ENCODE measurements at regions not wholly inside any gene's neighbourhood (a gene's known extent, or its start where the extent isn't known, plus 50 kb on each side); places are given as distances from the start of the nearest gene placed in this dataset.

DNA sequence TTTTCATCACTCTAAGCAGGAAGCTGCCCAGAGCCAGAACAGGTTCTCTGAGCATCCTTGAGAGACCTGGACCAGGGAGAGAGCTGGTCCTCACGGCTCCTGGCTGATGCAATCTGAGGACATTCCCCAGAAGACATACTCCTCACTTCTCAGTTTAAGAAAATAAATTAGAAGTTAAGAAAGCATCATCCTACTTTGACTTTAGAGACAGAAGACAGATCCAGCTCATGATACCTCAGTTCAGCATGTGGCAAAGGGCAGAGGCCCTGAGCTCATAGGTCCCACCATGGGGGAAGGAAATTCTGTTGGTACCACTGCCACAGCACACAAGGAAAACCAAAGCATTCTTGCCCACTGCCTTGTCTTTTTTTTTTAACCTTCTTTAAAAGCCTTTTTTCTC, 378.1 kb upstream of the JARID2 start:
- Mint-ChIP-seq H3K27ac (no peak overlapping the region), H3K4me1 (peaks cover 8% of the 10 kb centered on the region), H3K4me3 (no peak overlapping the region), H3K27me3 (ENCODE audit: low read depth) (peaks cover 33% of the 10 kb centered on the region), H3K9me3 (no peaks in the 10 kb centered on the region), H3K36me3 (no peaks in the 10 kb centered on the region)
- DNase-seq (ENCODE audit: low spot score in 2 of 2, unreplicated experiment in 2 of 2): no peak
- TF ChIP-seq, protein P1, sequence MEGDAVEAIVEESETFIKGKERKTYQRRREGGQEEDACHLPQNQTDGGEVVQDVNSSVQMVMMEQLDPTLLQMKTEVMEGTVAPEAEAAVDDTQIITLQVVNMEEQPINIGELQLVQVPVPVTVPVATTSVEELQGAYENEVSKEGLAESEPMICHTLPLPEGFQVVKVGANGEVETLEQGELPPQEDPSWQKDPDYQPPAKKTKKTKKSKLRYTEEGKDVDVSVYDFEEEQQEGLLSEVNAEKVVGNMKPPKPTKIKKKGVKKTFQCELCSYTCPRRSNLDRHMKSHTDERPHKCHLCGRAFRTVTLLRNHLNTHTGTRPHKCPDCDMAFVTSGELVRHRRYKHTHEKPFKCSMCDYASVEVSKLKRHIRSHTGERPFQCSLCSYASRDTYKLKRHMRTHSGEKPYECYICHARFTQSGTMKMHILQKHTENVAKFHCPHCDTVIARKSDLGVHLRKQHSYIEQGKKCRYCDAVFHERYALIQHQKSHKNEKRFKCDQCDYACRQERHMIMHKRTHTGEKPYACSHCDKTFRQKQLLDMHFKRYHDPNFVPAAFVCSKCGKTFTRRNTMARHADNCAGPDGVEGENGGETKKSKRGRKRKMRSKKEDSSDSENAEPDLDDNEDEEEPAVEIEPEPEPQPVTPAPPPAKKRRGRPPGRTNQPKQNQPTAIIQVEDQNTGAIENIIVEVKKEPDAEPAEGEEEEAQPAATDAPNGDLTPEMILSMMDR (IDR thresholded peaks at IDR 0.05; ENCODE audit: unreplicated experiment): no peak

DNA sequence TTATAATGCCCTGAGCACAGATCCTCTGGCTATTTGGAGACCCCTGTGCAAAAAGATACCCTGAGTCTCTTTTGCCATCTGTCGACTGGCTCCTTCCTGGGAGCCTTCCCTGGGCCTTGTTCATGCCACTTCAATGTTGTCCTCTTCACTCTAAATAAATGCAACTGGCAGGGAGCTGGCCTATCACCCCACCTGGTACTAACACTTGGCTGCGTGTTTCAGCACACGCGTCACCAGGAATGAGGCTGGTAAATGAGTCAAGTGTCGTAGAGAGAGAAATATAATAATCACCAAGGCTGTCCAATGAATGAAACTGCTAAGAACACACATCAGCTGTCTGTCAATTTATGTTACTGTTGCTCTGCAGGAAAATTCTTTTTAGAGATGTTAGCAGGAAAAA, 374.6 kb upstream of the JARID2 start:
- Mint-ChIP-seq H3K36me3 (no peaks in the 10 kb centered on the region), H3K4me1 (no peaks in the 10 kb centered on the region), H3K9me3 (no peaks in the 10 kb centered on the region), H3K27ac (no peak overlapping the region), H3K27me3 (ENCODE audit: low read depth) (peaks cover 22% of the 10 kb centered on the region), H3K4me3 (no peak overlapping the region)
- DNase-seq (ENCODE audit: low spot score in 2 of 2, unreplicated experiment in 2 of 2): no peak
- TF ChIP-seq, protein P1 (IDR thresholded peaks at IDR 0.05; ENCODE audit: unreplicated experiment): no peak

DNA sequence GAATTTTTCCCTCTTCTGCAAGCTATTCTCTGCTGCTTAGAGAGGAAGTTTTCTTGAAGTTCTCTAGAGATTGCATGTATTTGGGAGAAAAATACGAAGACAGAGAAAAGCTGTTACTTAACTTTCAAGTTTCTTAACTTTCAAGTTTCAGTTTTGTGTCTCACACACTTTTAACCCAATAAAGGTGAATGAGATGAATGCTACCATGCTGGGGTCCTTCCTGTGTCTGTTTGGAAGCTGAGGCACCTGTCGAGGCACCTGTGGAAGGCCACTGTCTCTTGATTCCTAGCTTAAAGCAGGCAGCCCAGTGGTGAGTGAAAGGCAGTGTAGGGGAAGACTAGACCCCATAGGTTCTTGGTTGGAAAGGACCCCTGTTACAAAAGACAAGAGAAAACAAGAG, 372.8 kb upstream of the JARID2 start:
- Mint-ChIP-seq H3K27me3 (ENCODE audit: low read depth) (peaks cover 16% of the 10 kb centered on the region), H3K9me3 (no peaks in the 10 kb centered on the region), H3K4me3 (no peak overlapping the region), H3K27ac (no peak overlapping the region), H3K4me1 (peaks cover 1% of the 10 kb centered on the region), H3K36me3 (no peaks in the 10 kb centered on the region)
- no peak for DNase-seq (ENCODE audit: low spot score in 2 of 2, unreplicated experiment in 2 of 2)
- TF ChIP-seq, protein P1 (IDR thresholded peaks at IDR 0.05; ENCODE audit: unreplicated experiment): no peak

DNA sequence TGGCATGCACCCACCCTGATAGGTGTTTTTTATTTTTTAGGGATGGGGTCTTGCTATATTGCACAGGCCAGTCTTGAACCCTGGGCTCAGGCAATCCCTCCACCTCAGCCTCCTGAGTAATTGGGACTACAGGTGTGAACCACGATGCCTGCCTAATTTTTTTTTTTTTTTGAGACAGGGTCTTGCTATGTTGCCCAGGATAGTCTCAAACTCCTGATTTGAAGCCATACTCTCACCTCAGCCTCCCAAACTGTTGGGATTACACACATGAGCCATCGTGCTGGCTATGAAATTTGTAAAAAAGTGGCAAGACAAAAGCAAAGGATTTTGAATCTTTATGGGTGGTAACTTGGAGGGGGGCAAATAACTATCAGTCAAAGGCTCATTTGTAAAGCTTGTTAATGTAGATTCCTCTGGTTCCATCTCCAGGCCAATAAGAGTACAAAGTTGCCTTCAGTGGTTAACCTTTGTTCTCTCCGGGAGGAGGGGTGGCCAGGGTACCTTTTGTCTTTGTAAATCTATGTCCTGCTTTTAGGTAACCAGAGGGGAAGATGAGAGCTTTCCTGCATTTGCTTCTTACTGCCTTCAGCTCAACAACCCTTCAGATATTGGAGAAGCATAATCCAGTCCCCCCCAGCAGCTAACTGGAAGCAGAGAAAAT, 372.0 kb upstream of the JARID2 start:
- Mint-ChIP-seq H3K4me1 (peaks cover 1% of the 10 kb centered on the region), H3K36me3 (no peaks in the 10 kb centered on the region), H3K4me3 (no peak overlapping the region), H3K9me3 (no peaks in the 10 kb centered on the region), H3K27me3 (ENCODE audit: low read depth) (peaks cover 13% of the 10 kb centered on the region), H3K27ac (no peak overlapping the region)
- TF ChIP-seq, protein P1 (IDR thresholded peaks at IDR 0.05; ENCODE audit: unreplicated experiment): no peak
- no peak for DNase-seq (ENCODE audit: low spot score in 2 of 2, unreplicated experiment in 2 of 2)

DNA sequence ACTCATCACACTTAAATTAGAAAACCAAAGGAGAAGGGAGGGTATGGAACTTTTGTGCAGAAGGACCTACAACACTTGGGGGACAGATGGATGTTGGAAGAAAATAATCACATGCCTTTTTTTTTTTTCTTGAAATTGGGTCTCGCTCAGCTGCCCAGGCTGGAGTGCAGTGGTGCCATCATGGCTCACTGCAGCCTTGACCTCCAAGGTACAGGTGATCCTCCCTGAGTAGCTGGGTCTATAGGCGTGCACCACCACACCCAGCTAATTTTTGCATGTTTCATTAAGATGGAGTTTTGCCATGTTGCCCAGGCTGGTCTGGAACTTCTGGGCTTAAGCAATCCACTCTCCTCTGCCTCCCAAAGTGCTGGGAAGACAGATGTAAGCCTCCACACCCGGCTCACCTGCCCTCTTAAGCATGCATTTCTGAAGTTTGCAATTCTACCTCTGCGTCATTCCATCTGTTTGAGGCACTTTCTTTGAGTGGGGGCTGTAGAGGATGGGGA, 370.8 kb upstream of the JARID2 start:
- H3K36me3 Mint-ChIP-seq: no peaks in the 10 kb centered on the region
- peaks cover 3% of the 10 kb centered on the region for H3K27me3 Mint-ChIP-seq (ENCODE audit: low read depth)
- H3K9me3 Mint-ChIP-seq: no peaks in the 10 kb centered on the region
- TF ChIP-seq, protein P1 (IDR thresholded peaks at IDR 0.05; ENCODE audit: unreplicated experiment): no peak
- no peak overlapping the region for H3K4me3 Mint-ChIP-seq
- no peak overlapping the region for H3K27ac Mint-ChIP-seq
- no peak for DNase-seq (ENCODE audit: low spot score in 2 of 2, unreplicated experiment in 2 of 2)
- H3K4me1 Mint-ChIP-seq: peaks cover 1% of the 10 kb centered on the region
